Hindlimb muscle (tissue), 1 donor: ENCODE measurements at regions not wholly inside any gene's neighbourhood (a gene's known extent, or its start where the extent isn't known, plus 50 kb on each side); places are given as distances from the start of the nearest gene placed in this dataset.
"Not testable (repeated sequence)": the region's sequence is repeated elsewhere in the genome, so short reads cannot be mapped to it uniquely, and the experiment has no call there.

ENCODE experiments used
- DNase-seq: peaks from one replicate; pipeline ENCODE4 v3.0.0-alpha.2; 2013

- no peak for DNase-seq
These were observed 128.9 kb downstream of the CD164 start for GRCh38 chr6:109253366-109253765.

GRCh38 chr6:109252261-109253041 lies 129.8 kb downstream of the CD164 start:
- DNase-seq: no peak

- no peak for DNase-seq
These were observed 130.4 kb downstream of the CD164 start for GRCh38 chr6:109251839-109252238.

- not testable (repeated sequence) for DNase-seq
These were observed 131.6 kb downstream of the CD164 start for GRCh38 chr6:109250544-109251156.

- no peak for DNase-seq
These were observed 138.1 kb downstream of the CD164 start for GRCh38 chr6:109243863-109244825.

GRCh38 chr6:109242925-109243324 lies 139.3 kb downstream of the CD164 start:
- DNase-seq: no peak

GRCh38 chr6:109242029-109242428 lies 140.2 kb downstream of the CD164 start:
- DNase-seq: no peak

- DNase-seq: no peak
These were observed 141.1 kb downstream of the CD164 start for GRCh38 chr6:109241199-109241598.

- DNase-seq: no peak
These were observed 141.7 kb downstream of the CD164 start for GRCh38 chr6:109240370-109241084.

GRCh38 chr6:109239651-109240321 lies 142.5 kb downstream of the CD164 start:
- no peak for DNase-seq

- no peak for DNase-seq
These were observed 143.1 kb downstream of the CD164 start for GRCh38 chr6:109239160-109239559.

- DNase-seq: no peak
These were observed 143.1 kb downstream of the CEP57L1 start for GRCh38 chr6:109238396-109238795.

- DNase-seq: no peak
These were observed 142.7 kb downstream of the CEP57L1 start for GRCh38 chr6:109237986-109238329.

- no peak for DNase-seq
These were observed 142.0 kb downstream of the CEP57L1 start for GRCh38 chr6:109237077-109237985.

- DNase-seq: no peak
These were observed 141.1 kb downstream of the CEP57L1 start for GRCh38 chr6:109236115-109237076.

- no peak for DNase-seq
These were observed 140.3 kb downstream of the CEP57L1 start for GRCh38 chr6:109235481-109236038.

- no peak for DNase-seq
These were observed 135.1 kb downstream of the CEP57L1 start for GRCh38 chr6:109230453-109230852.

- no peak for DNase-seq
These were observed 134.2 kb downstream of the CEP57L1 start for GRCh38 chr6:109229536-109229935.

GRCh38 chr6:109227646-109228045 lies 132.3 kb downstream of the CEP57L1 start:
- no peak for DNase-seq
